H1 (cell line): ENCODE measurements at regions not wholly inside any gene's neighbourhood (a gene's known extent, or its start where the extent isn't known, plus 50 kb on each side); places are given as distances from the start of the nearest gene placed in this dataset.

Source experiments
- CTCF ChIA-PET: fragments of 300-600 bp; sonication (Branson Sonifier 250); formaldehyde crosslinking; loops from one replicate; lab custom pipeline; 2021; ENCODE audit not compliant: partially characterized antibody; lab: Charles Lee
- POLR2A ChIA-PET: fragments of 300-600 bp; sonication (Branson Sonifier 250); formaldehyde crosslinking; loops from one replicate; lab custom pipeline; 2021; ENCODE audit warnings: inconsistent platforms; ENCODE audit not compliant: partially characterized antibody; lab: Charles Lee
- DNase-seq, 2 experiments: peaks; one replicate each; pipeline versions ENCODE4 v3.0.0 to v3.0.0-alpha.2; 2010 to 2022; ENCODE audit warnings: low spot score in 2 of 2, low read depth in 1 of 2, mixed read lengths in 1 of 2
- FAIRE-seq: peaks from 2 replicates; lab custom pipeline; 2011; peaks lifted over from hg19 to GRCh38; lab: Jason Lieb, UNC
- H2AFZ ChIP-seq: 2 replicates; pipeline ENCODE4 v1.8.1; 2012; ENCODE audit warnings: low read length, inconsistent platforms
- H2AK5ac ChIP-seq: 2 replicates; pipeline ENCODE4 v1.6.1; 2013; ENCODE audit warnings: low read depth, low read length
- H2BK120ac ChIP-seq: replicated peaks from 2 replicates; pipeline ENCODE3; 2013; ENCODE audit warnings: low read depth, low read length, inconsistent platforms
- H2BK12ac ChIP-seq: 2 replicates; pipeline ENCODE4 v1.6.1; 2013; ENCODE audit warnings: low read depth, low read length
- H2BK15ac ChIP-seq: 2 replicates; pipeline ENCODE4 v1.6.1; 2013; ENCODE audit warnings: low read length
- H2BK20ac ChIP-seq: 2 replicates; pipeline ENCODE4 v1.6.1; 2013; ENCODE audit warnings: low read length
- H2BK5ac ChIP-seq: 2 replicates; pipeline ENCODE4 v1.6.1; 2013; ENCODE audit warnings: low read depth, low read length
- H3K14ac ChIP-seq: 2 replicates; pipeline ENCODE4 v1.6.1; 2013; ENCODE audit warnings: inconsistent platforms; ENCODE audit not compliant: insufficient read length
- H3K18ac ChIP-seq: 2 replicates; pipeline ENCODE4 v1.6.1; 2013; ENCODE audit warnings: low read length; ENCODE audit errors: extremely low read depth
- H3K23ac ChIP-seq: 2 replicates; pipeline ENCODE4 v1.6.1; 2013; ENCODE audit warnings: inconsistent platforms; ENCODE audit not compliant: insufficient read length
- H3K23me2 ChIP-seq: 2 replicates; pipeline ENCODE4 v1.6.1; 2013; ENCODE audit warnings: low read depth, low read length
- H3K27ac ChIP-seq: 2 replicates; pipeline ENCODE4 v1.6.1; 2011; ENCODE audit warnings: low read depth, low read length, inconsistent platforms
- H3K27me3 ChIP-seq, 4 experiments: replicated peaks in 1 of 4; 1 replicate in 1 of 4; 2 replicates in 3 of 4; pipeline versions ENCODE4 v1.6.1 to v1.8.1; 2011 to 2013; ENCODE audit warnings: low read length in 3 of 4, mild to moderate bottlenecking in 3 of 4, inconsistent platforms in 2 of 4, mixed read lengths in 2 of 4, moderate library complexity in 1 of 4; ENCODE audit not compliant: control insufficient read depth in 3 of 4, insufficient read depth in 3 of 4; ENCODE audit errors: extremely low read depth in 1 of 4
- H3K36me3 ChIP-seq, 4 experiments: 2 replicates each; pipeline versions ENCODE4 v1.6.1 to v1.8.1; 2011 to 2013; ENCODE audit warnings: mild to moderate bottlenecking in 4 of 4, low read length in 3 of 4, moderate library complexity in 2 of 4, control low read depth in 1 of 4, inconsistent platforms in 1 of 4; ENCODE audit not compliant: insufficient read depth in 4 of 4, control insufficient read depth in 2 of 4
- H3K4ac ChIP-seq: replicated peaks from 2 replicates; pipeline ENCODE3; 2013; ENCODE audit warnings: low read length, low read depth, mixed read lengths, inconsistent platforms; ENCODE audit not compliant: insufficient read length
- H3K4me1 ChIP-seq, 4 experiments: replicated peaks in 1 of 4; 1 replicate in 1 of 4; 2 replicates in 3 of 4; pipeline versions ENCODE4 v1.6.1 to v1.8.1; 2011 to 2013; ENCODE audit warnings: low read length in 3 of 4, inconsistent platforms in 2 of 4, mixed read lengths in 1 of 4; ENCODE audit not compliant: insufficient read depth in 4 of 4, control insufficient read depth in 3 of 4
- H3K4me2 ChIP-seq, 2 experiments: 2 replicates each; pipeline versions ENCODE4 v1.6.1 to v1.8.1; 2011 to 2013; ENCODE audit warnings: low read depth in 2 of 2, low read length in 2 of 2, control low read depth in 1 of 2, inconsistent platforms in 1 of 2, mild to moderate bottlenecking in 1 of 2; ENCODE audit not compliant: insufficient read depth in 1 of 2
- H3K4me3 ChIP-seq, 4 experiments: fragments of 200-600, 300-600 bp in 1 of 4; sonication (generic), shearing (Covaris generic), sonication (Bioruptor Twin) in 1 of 4; 2 replicates each; pipeline versions ENCODE4 v1.5.1 to v1.8.1; 2011 to 2016; ENCODE audit warnings: low read length in 4 of 4, low read depth in 3 of 4, control low read depth in 2 of 4, inconsistent platforms in 2 of 4, mild to moderate bottlenecking in 2 of 4, mixed read lengths in 1 of 4, moderate library complexity in 1 of 4; ENCODE audit not compliant: insufficient read depth in 2 of 4; ENCODE audit errors: extremely low read depth in 1 of 4
- H3K56ac ChIP-seq: replicated peaks from 2 replicates; pipeline ENCODE3; 2013; ENCODE audit warnings: low read depth, mild to moderate bottlenecking, mixed read lengths, low read length, inconsistent platforms; ENCODE audit not compliant: insufficient read length
- H3K79me1 ChIP-seq: 2 replicates; pipeline ENCODE4 v1.6.1; 2013; ENCODE audit warnings: low read depth, low read length, control low read depth
- H3K79me2 ChIP-seq, 2 experiments: 2 replicates each; pipeline versions ENCODE4 v1.6.1 to v1.8.1; 2012 to 2013; ENCODE audit warnings: low read length in 2 of 2, mild to moderate bottlenecking in 2 of 2, inconsistent platforms in 1 of 2; ENCODE audit not compliant: insufficient read depth in 2 of 2, control insufficient read depth in 1 of 2
- H3K9ac ChIP-seq, 4 experiments: replicated peaks in 1 of 4; 1 replicate in 1 of 4; 2 replicates in 3 of 4; pipeline versions ENCODE4 v1.6.1 to v1.8.1; 2011 to 2013; ENCODE audit warnings: low read depth in 3 of 4, low read length in 3 of 4, control low read depth in 2 of 4, mild to moderate bottlenecking in 2 of 4, moderate library complexity in 2 of 4, inconsistent platforms in 1 of 4; ENCODE audit errors: extremely low read depth in 1 of 4
- H3K9me3 ChIP-seq, 2 experiments: 2 replicates each; pipeline versions ENCODE4 v1.6.1 to v1.8.1; 2012 to 2013; ENCODE audit warnings: mild to moderate bottlenecking in 2 of 2, moderate library complexity in 2 of 2, control low read depth in 1 of 2, inconsistent platforms in 1 of 2, low read depth in 1 of 2, low read length in 1 of 2, mixed read lengths in 1 of 2; ENCODE audit not compliant: insufficient read depth in 2 of 2
- H4K20me1 ChIP-seq, 2 experiments: replicated peaks in 1 of 2; 2 replicates each; pipeline versions ENCODE3 to v1.8.1; 2011 to 2013; ENCODE audit warnings: inconsistent platforms in 2 of 2, low read length in 2 of 2, mild to moderate bottlenecking in 1 of 2; ENCODE audit not compliant: insufficient read depth in 2 of 2, control insufficient read depth in 1 of 2
- H4K5ac ChIP-seq: 2 replicates; pipeline ENCODE4 v1.6.1; 2013; ENCODE audit warnings: low read length, low read depth, mixed read lengths, inconsistent platforms; ENCODE audit not compliant: insufficient read length
- H4K8ac ChIP-seq: 2 replicates; pipeline ENCODE4 v1.8.0; 2013; ENCODE audit warnings: mild to moderate bottlenecking, moderate library complexity, low read length, inconsistent platforms; ENCODE audit not compliant: insufficient read depth; ENCODE audit errors: extremely low read depth
- H4K91ac ChIP-seq: replicated peaks from 2 replicates; pipeline ENCODE3; 2013; ENCODE audit warnings: low read length, mixed read lengths, inconsistent platforms; ENCODE audit not compliant: insufficient read length
- CHD1 ChIP-seq: IDR thresholded peaks from 2 replicates; pipeline ENCODE4 v1.6.1; 2012; ENCODE audit warnings: low read depth, low read length, improper control_type of control experiment
- TEAD4 ChIP-seq: IDR thresholded peaks from 2 replicates; pipeline ENCODE4 v1.6.1; 2012; ENCODE audit warnings: low read depth, low read length, inconsistent platforms, mixed read lengths
- WGBS, 2 experiments: shearing (Covaris generic) in 1 of 2; methylation state at CpG; one replicate each; pipeline versions ENCODE4 v1.1.6 to v1.1.7; 2013 to 2015; ENCODE audit warnings: low lambda C conversion rate in 2 of 2, mixed read lengths in 2 of 2, inconsistent platforms in 1 of 2, low coverage in 1 of 2, missing lambda C conversion rate in 1 of 2; ENCODE audit not compliant: insufficient replicate concordance in 2 of 2, insufficient coverage in 1 of 2, insufficient read length in 1 of 2; ENCODE audit errors: extremely low coverage in 1 of 2, missing lambda C conversion rate in 1 of 2; 5-methylcytosine and 5-hydroxymethylcytosine counted together
- TF ChIP-seq, protein P1 (sequence below): IDR thresholded peaks from 2 replicates; pipeline ENCODE4 v1.6.1; 2011; ENCODE audit warnings: low read length, improper control_type of control experiment

DNA sequence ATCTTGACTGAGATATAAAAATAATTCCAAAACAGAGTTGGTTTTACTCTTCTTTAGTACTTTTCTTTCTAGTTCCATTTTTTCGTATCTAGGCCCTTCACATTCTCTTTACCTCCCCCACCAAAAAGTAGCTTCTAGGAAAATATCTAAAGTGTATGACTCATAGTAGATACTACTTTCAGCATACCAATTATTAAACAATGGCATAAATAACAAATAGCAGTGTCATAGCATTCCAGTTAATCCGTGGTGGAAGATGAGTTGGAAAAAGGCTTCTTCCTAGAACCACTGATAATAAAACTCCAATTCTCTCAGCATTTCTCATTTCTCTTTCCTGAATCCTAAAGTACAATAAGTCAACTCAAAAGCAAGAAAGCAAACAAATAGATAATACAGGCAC, 859.0 kb upstream of the B3GALT2 start:
- Histone ChIP-seq H4K20me1 (no peaks in the 10 kb centered on the region), H2BK5ac (no peak overlapping the region), H3K79me2 (no peaks in the 10 kb centered on the region), H3K9ac (no peak overlapping the region), H3K56ac (no peak overlapping the region), H3K27me3 (no peaks in the 10 kb centered on the region), H3K23me2 (no peaks in the 10 kb centered on the region), H2BK120ac (no peak overlapping the region), H3K79me1 (no peaks in the 10 kb centered on the region), H3K4me1 (no peaks in the 10 kb centered on the region), H3K27ac (no peak overlapping the region), H3K9me3 (no peaks in the 10 kb centered on the region), H3K36me3 (no peaks in the 10 kb centered on the region), H3K4me3 (no peak overlapping the region), H3K4me2 (no peak overlapping the region), H3K18ac (no peak overlapping the region), H3K23ac (no peak overlapping the region), H2AFZ (no peak overlapping the region), H2BK20ac (no peak overlapping the region), H3K4ac (no peak overlapping the region), H4K91ac (no peak overlapping the region), H2AK5ac (no peak overlapping the region), H4K5ac (no peak overlapping the region), H2BK12ac (no peak overlapping the region), H4K8ac (no peak overlapping the region), H2BK15ac (no peak overlapping the region), H3K14ac (no peak overlapping the region)
- TF ChIP-seq, protein P1, sequence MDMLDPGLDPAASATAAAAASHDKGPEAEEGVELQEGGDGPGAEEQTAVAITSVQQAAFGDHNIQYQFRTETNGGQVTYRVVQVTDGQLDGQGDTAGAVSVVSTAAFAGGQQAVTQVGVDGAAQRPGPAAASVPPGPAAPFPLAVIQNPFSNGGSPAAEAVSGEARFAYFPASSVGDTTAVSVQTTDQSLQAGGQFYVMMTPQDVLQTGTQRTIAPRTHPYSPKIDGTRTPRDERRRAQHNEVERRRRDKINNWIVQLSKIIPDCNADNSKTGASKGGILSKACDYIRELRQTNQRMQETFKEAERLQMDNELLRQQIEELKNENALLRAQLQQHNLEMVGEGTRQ, result no peak
- no peak for TF ChIP-seq TEAD4
- no peak for TF ChIP-seq CHD1
- FAIRE-seq (no peak), DNase-seq (no peak)
- 81% methylated on average over 2 of the region's 2 CpGs; no CpG with 5 or more reads in 1 of the 2 experiments for WGBS, 2 experiments
- POLR2A ChIA-PET, result no interaction called here
- CTCF ChIA-PET, result no interaction called here
